H1 (cell line): ENCODE measurements at regions not wholly inside any gene's neighbourhood (a gene's known extent, or its start where the extent isn't known, plus 50 kb on each side); places are given as distances from the start of the nearest gene placed in this dataset.

Source experiments
- CTCF ChIA-PET: fragments of 300-600 bp; sonication (Branson Sonifier 250); formaldehyde crosslinking; loops from one replicate; lab custom pipeline; 2021; ENCODE audit not compliant: partially characterized antibody; lab: Charles Lee
- POLR2A ChIA-PET: fragments of 300-600 bp; sonication (Branson Sonifier 250); formaldehyde crosslinking; loops from one replicate; lab custom pipeline; 2021; ENCODE audit warnings: inconsistent platforms; ENCODE audit not compliant: partially characterized antibody; lab: Charles Lee
- DNase-seq, 2 experiments: peaks; one replicate each; pipeline versions ENCODE4 v3.0.0 to v3.0.0-alpha.2; 2010 to 2022; ENCODE audit warnings: low spot score in 2 of 2, low read depth in 1 of 2, mixed read lengths in 1 of 2
- FAIRE-seq: peaks from 2 replicates; lab custom pipeline; 2011; peaks lifted over from hg19 to GRCh38; lab: Jason Lieb, UNC
- H2AFZ ChIP-seq: 2 replicates; pipeline ENCODE4 v1.8.1; 2012; ENCODE audit warnings: low read length, inconsistent platforms
- H2AK5ac ChIP-seq: 2 replicates; pipeline ENCODE4 v1.6.1; 2013; ENCODE audit warnings: low read depth, low read length
- H2BK120ac ChIP-seq: replicated peaks from 2 replicates; pipeline ENCODE3; 2013; ENCODE audit warnings: low read depth, low read length, inconsistent platforms
- H2BK12ac ChIP-seq: 2 replicates; pipeline ENCODE4 v1.6.1; 2013; ENCODE audit warnings: low read depth, low read length
- H2BK15ac ChIP-seq: 2 replicates; pipeline ENCODE4 v1.6.1; 2013; ENCODE audit warnings: low read length
- H2BK20ac ChIP-seq: 2 replicates; pipeline ENCODE4 v1.6.1; 2013; ENCODE audit warnings: low read length
- H2BK5ac ChIP-seq: 2 replicates; pipeline ENCODE4 v1.6.1; 2013; ENCODE audit warnings: low read depth, low read length
- H3K14ac ChIP-seq: 2 replicates; pipeline ENCODE4 v1.6.1; 2013; ENCODE audit warnings: inconsistent platforms; ENCODE audit not compliant: insufficient read length
- H3K18ac ChIP-seq: 2 replicates; pipeline ENCODE4 v1.6.1; 2013; ENCODE audit warnings: low read length; ENCODE audit errors: extremely low read depth
- H3K23ac ChIP-seq: 2 replicates; pipeline ENCODE4 v1.6.1; 2013; ENCODE audit warnings: inconsistent platforms; ENCODE audit not compliant: insufficient read length
- H3K23me2 ChIP-seq: 2 replicates; pipeline ENCODE4 v1.6.1; 2013; ENCODE audit warnings: low read depth, low read length
- H3K27ac ChIP-seq: 2 replicates; pipeline ENCODE4 v1.6.1; 2011; ENCODE audit warnings: low read depth, low read length, inconsistent platforms
- H3K27me3 ChIP-seq, 4 experiments: replicated peaks in 1 of 4; 1 replicate in 1 of 4; 2 replicates in 3 of 4; pipeline versions ENCODE4 v1.6.1 to v1.8.1; 2011 to 2013; ENCODE audit warnings: low read length in 3 of 4, mild to moderate bottlenecking in 3 of 4, inconsistent platforms in 2 of 4, mixed read lengths in 2 of 4, moderate library complexity in 1 of 4; ENCODE audit not compliant: control insufficient read depth in 3 of 4, insufficient read depth in 3 of 4; ENCODE audit errors: extremely low read depth in 1 of 4
- H3K36me3 ChIP-seq, 4 experiments: 2 replicates each; pipeline versions ENCODE4 v1.6.1 to v1.8.1; 2011 to 2013; ENCODE audit warnings: mild to moderate bottlenecking in 4 of 4, low read length in 3 of 4, moderate library complexity in 2 of 4, control low read depth in 1 of 4, inconsistent platforms in 1 of 4; ENCODE audit not compliant: insufficient read depth in 4 of 4, control insufficient read depth in 2 of 4
- H3K4ac ChIP-seq: replicated peaks from 2 replicates; pipeline ENCODE3; 2013; ENCODE audit warnings: low read length, low read depth, mixed read lengths, inconsistent platforms; ENCODE audit not compliant: insufficient read length
- H3K4me1 ChIP-seq, 4 experiments: replicated peaks in 1 of 4; 1 replicate in 1 of 4; 2 replicates in 3 of 4; pipeline versions ENCODE4 v1.6.1 to v1.8.1; 2011 to 2013; ENCODE audit warnings: low read length in 3 of 4, inconsistent platforms in 2 of 4, mixed read lengths in 1 of 4; ENCODE audit not compliant: insufficient read depth in 4 of 4, control insufficient read depth in 3 of 4
- H3K4me2 ChIP-seq, 2 experiments: 2 replicates each; pipeline versions ENCODE4 v1.6.1 to v1.8.1; 2011 to 2013; ENCODE audit warnings: low read depth in 2 of 2, low read length in 2 of 2, control low read depth in 1 of 2, inconsistent platforms in 1 of 2, mild to moderate bottlenecking in 1 of 2; ENCODE audit not compliant: insufficient read depth in 1 of 2
- H3K4me3 ChIP-seq, 4 experiments: fragments of 200-600, 300-600 bp in 1 of 4; sonication (generic), shearing (Covaris generic), sonication (Bioruptor Twin) in 1 of 4; 2 replicates each; pipeline versions ENCODE4 v1.5.1 to v1.8.1; 2011 to 2016; ENCODE audit warnings: low read length in 4 of 4, low read depth in 3 of 4, control low read depth in 2 of 4, inconsistent platforms in 2 of 4, mild to moderate bottlenecking in 2 of 4, mixed read lengths in 1 of 4, moderate library complexity in 1 of 4; ENCODE audit not compliant: insufficient read depth in 2 of 4; ENCODE audit errors: extremely low read depth in 1 of 4
- H3K56ac ChIP-seq: replicated peaks from 2 replicates; pipeline ENCODE3; 2013; ENCODE audit warnings: low read depth, mild to moderate bottlenecking, mixed read lengths, low read length, inconsistent platforms; ENCODE audit not compliant: insufficient read length
- H3K79me1 ChIP-seq: 2 replicates; pipeline ENCODE4 v1.6.1; 2013; ENCODE audit warnings: low read depth, low read length, control low read depth
- H3K79me2 ChIP-seq, 2 experiments: 2 replicates each; pipeline versions ENCODE4 v1.6.1 to v1.8.1; 2012 to 2013; ENCODE audit warnings: low read length in 2 of 2, mild to moderate bottlenecking in 2 of 2, inconsistent platforms in 1 of 2; ENCODE audit not compliant: insufficient read depth in 2 of 2, control insufficient read depth in 1 of 2
- H3K9ac ChIP-seq, 4 experiments: replicated peaks in 1 of 4; 1 replicate in 1 of 4; 2 replicates in 3 of 4; pipeline versions ENCODE4 v1.6.1 to v1.8.1; 2011 to 2013; ENCODE audit warnings: low read depth in 3 of 4, low read length in 3 of 4, control low read depth in 2 of 4, mild to moderate bottlenecking in 2 of 4, moderate library complexity in 2 of 4, inconsistent platforms in 1 of 4; ENCODE audit errors: extremely low read depth in 1 of 4
- H3K9me3 ChIP-seq, 2 experiments: 2 replicates each; pipeline versions ENCODE4 v1.6.1 to v1.8.1; 2012 to 2013; ENCODE audit warnings: mild to moderate bottlenecking in 2 of 2, moderate library complexity in 2 of 2, control low read depth in 1 of 2, inconsistent platforms in 1 of 2, low read depth in 1 of 2, low read length in 1 of 2, mixed read lengths in 1 of 2; ENCODE audit not compliant: insufficient read depth in 2 of 2
- H4K20me1 ChIP-seq, 2 experiments: replicated peaks in 1 of 2; 2 replicates each; pipeline versions ENCODE3 to v1.8.1; 2011 to 2013; ENCODE audit warnings: inconsistent platforms in 2 of 2, low read length in 2 of 2, mild to moderate bottlenecking in 1 of 2; ENCODE audit not compliant: insufficient read depth in 2 of 2, control insufficient read depth in 1 of 2
- H4K5ac ChIP-seq: 2 replicates; pipeline ENCODE4 v1.6.1; 2013; ENCODE audit warnings: low read length, low read depth, mixed read lengths, inconsistent platforms; ENCODE audit not compliant: insufficient read length
- H4K8ac ChIP-seq: 2 replicates; pipeline ENCODE4 v1.8.0; 2013; ENCODE audit warnings: mild to moderate bottlenecking, moderate library complexity, low read length, inconsistent platforms; ENCODE audit not compliant: insufficient read depth; ENCODE audit errors: extremely low read depth
- H4K91ac ChIP-seq: replicated peaks from 2 replicates; pipeline ENCODE3; 2013; ENCODE audit warnings: low read length, mixed read lengths, inconsistent platforms; ENCODE audit not compliant: insufficient read length
- ATF3 ChIP-seq: IDR thresholded peaks from 2 replicates; pipeline ENCODE4 v1.6.1; 2011; ENCODE audit warnings: low read depth, mild to moderate bottlenecking, low read length; ENCODE audit not compliant: insufficient read depth
- BACH1 ChIP-seq: IDR thresholded peaks from 2 replicates; pipeline ENCODE4 v1.6.1; 2012; ENCODE audit warnings: low read length, improper control_type of control experiment
- CEBPB ChIP-seq: IDR thresholded peaks from 2 replicates; pipeline ENCODE4 v1.6.1; 2012; ENCODE audit warnings: low read depth, low read length
- GTF2F1 ChIP-seq: IDR thresholded peaks from 2 replicates; pipeline ENCODE4 v1.6.1; 2012; ENCODE audit warnings: low read depth, low read length, improper control_type of control experiment, borderline replicate concordance
- NRF1 ChIP-seq: IDR thresholded peaks from 2 replicates; pipeline ENCODE4 v1.6.1; 2011; ENCODE audit warnings: mild to moderate bottlenecking, low read depth, low read length, improper control_type of control experiment
- PHF8 ChIP-seq: fragments of 200-600 bp; sonication (generic); conservative IDR thresholded peaks from 2 replicates; pipeline ENCODE4 v1.7.1; 2012; ENCODE audit warnings: low read depth, mild to moderate bottlenecking, inconsistent platforms, low read length, moderate library complexity
- RNF2 ChIP-seq: fragments of 200-900, 300-1000 bp; sonication (generic); IDR thresholded peaks from 2 replicates; pipeline ENCODE4 v1.7.1; 2016; ENCODE audit warnings: borderline replicate concordance, low read depth, mild to moderate bottlenecking, antibody characterized with exemption, low read length; ENCODE audit not compliant: poor library complexity, severe bottlenecking; ENCODE audit errors: missing control alignments
- SIRT6 ChIP-seq: IDR thresholded peaks from one replicate; pipeline ENCODE4 v1.7.1; 2012; ENCODE audit warnings: low read length, inconsistent platforms
- TBP ChIP-seq: IDR thresholded peaks from 2 replicates; pipeline ENCODE4 v1.6.1; 2011; ENCODE audit warnings: low read depth, low read length, improper control_type of control experiment
- TEAD4 ChIP-seq: IDR thresholded peaks from 2 replicates; pipeline ENCODE4 v1.6.1; 2012; ENCODE audit warnings: low read depth, low read length, inconsistent platforms, mixed read lengths
- WGBS, 2 experiments: shearing (Covaris generic) in 1 of 2; methylation state at CpG; one replicate each; pipeline versions ENCODE4 v1.1.6 to v1.1.7; 2013 to 2015; ENCODE audit warnings: low lambda C conversion rate in 2 of 2, mixed read lengths in 2 of 2, inconsistent platforms in 1 of 2, low coverage in 1 of 2, missing lambda C conversion rate in 1 of 2; ENCODE audit not compliant: insufficient replicate concordance in 2 of 2, insufficient coverage in 1 of 2, insufficient read length in 1 of 2; ENCODE audit errors: extremely low coverage in 1 of 2, missing lambda C conversion rate in 1 of 2; 5-methylcytosine and 5-hydroxymethylcytosine counted together
- TF ChIP-seq, protein P1 (sequence below): IDR thresholded peaks from 2 replicates; pipeline ENCODE4 v1.6.1; 2012; ENCODE audit warnings: inconsistent platforms
- TF ChIP-seq, protein P2 (sequence below): IDR thresholded peaks from 2 replicates; pipeline ENCODE4 v1.6.1; 2012; ENCODE audit warnings: inconsistent platforms

DNA sequence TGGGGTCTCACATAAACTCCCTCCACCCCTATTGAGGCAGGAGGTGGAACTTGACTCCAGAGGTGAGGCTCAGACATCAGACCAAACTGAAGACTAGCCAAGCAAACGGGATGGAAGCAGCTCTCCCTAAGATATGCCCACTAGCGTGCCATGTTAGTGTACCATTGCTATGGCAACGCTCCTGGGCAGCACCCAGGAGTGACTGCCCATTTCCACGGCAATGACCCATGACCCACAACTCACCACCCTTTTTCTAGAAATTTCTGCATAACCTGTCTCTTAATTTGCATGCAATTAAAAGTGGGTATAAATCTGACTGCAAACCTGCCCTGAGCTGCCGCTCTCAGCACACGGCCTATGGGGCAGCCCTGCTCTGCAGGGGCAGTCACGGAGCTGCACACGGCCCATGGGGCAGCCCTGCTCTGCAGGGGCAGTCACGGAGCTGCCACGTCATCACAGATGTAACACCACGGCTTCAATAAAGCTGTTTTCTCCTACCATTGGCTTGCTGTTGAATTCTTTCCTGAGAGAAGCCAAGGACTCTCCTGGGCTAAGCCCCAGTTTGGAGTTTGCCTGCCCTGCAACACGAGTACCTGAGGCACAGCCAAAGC lies 164.3 kb downstream of the RBFOX3 start:
- H3K4ac ChIP-seq: no peak overlapping the region

More for the DNA sequence above, 164.3 kb downstream of the RBFOX3 start:
- H3K14ac ChIP-seq: no peak overlapping the region
- no peak overlapping the region for H3K23ac ChIP-seq
- FAIRE-seq (no peak), DNase-seq (no peak)
- H2BK5ac ChIP-seq: no peak overlapping the region
- H2BK15ac ChIP-seq: no peak overlapping the region
- POLR2A ChIA-PET: no interaction called here
- WGBS, 2 experiments: 89% methylated on average over 12 of the region's 12 CpGs; no CpG with 5 or more reads in 1 of the 2 experiments
- TF ChIP-seq, protein P1, sequence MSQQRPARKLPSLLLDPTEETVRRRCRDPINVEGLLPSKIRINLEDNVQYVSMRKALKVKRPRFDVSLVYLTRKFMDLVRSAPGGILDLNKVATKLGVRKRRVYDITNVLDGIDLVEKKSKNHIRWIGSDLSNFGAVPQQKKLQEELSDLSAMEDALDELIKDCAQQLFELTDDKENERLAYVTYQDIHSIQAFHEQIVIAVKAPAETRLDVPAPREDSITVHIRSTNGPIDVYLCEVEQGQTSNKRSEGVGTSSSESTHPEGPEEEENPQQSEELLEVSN: no peak
- no peak for TF ChIP-seq PHF8
- TF ChIP-seq GTF2F1: no peak
- no peak for TF ChIP-seq CEBPB
- no peak for TF ChIP-seq ATF3
- TF ChIP-seq TEAD4: no peak
- TF ChIP-seq SIRT6: no peak
- TF ChIP-seq TBP: no peak
- TF ChIP-seq NRF1: no peak
- TF ChIP-seq, protein P2, sequence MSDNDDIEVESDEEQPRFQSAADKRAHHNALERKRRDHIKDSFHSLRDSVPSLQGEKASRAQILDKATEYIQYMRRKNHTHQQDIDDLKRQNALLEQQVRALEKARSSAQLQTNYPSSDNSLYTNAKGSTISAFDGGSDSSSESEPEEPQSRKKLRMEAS: no peak
- TF ChIP-seq RNF2: no peak
- no peak for TF ChIP-seq BACH1
- H4K8ac ChIP-seq: no peak overlapping the region; the same call in 1 of the 2 replicates
- no peaks in the 10 kb centered on the region; a peak in 1 of 7 replicates for H3K4me1 ChIP-seq
- H3K27me3 ChIP-seq: no peaks in the 10 kb centered on the region
- no peak overlapping the region for H4K5ac ChIP-seq
- no peak overlapping the region for H4K91ac ChIP-seq
- H2BK12ac ChIP-seq: no peak overlapping the region
- no peak overlapping the region for H2AK5ac ChIP-seq
- no peaks in the 10 kb centered on the region for H3K23me2 ChIP-seq
- no peak overlapping the region for H2BK120ac ChIP-seq
- no peaks in the 10 kb centered on the region for H3K79me2 ChIP-seq
- no peak overlapping the region for H2BK20ac ChIP-seq
- H3K18ac ChIP-seq: no peak overlapping the region
- CTCF ChIA-PET: interaction anchor here (1.0 to 1.4 kb wide), 3 partner anchors 9 to 53 kb away, joined by 4 to 5 read pairs (median 4); no protein-coding TSS in a partner anchor
- no peaks in the 10 kb centered on the region for H3K79me1 ChIP-seq
- no peak overlapping the region for H3K9ac ChIP-seq
- H4K20me1 ChIP-seq: no peaks in the 10 kb centered on the region
- no peak overlapping the region for H3K56ac ChIP-seq
- no peak overlapping the region for H3K27ac ChIP-seq
- H3K36me3 ChIP-seq: no peaks in the 10 kb centered on the region
- H3K9me3 ChIP-seq: no peaks in the 10 kb centered on the region
- no peak overlapping the region for H2AFZ ChIP-seq
- H3K4me2 ChIP-seq: no peak overlapping the region
- H3K4me3 ChIP-seq: no peak overlapping the region
